ENCODE measurements at regions not wholly inside any gene's neighbourhood (a gene's known extent, or its start where the extent isn't known, plus 50 kb on each side); places are given as distances from the start of the nearest gene placed in this dataset.
A peak's percentile ranks its signal among the peaks of the same experiment; 100 is the strongest.

- peak; percentile 47 for DNase-seq (ENCODE audit: low read depth, low spot score)
These were observed 229.9 kb upstream of the HDAC4 start for GRCh38 chr2:239630618-239631286.

DNA sequence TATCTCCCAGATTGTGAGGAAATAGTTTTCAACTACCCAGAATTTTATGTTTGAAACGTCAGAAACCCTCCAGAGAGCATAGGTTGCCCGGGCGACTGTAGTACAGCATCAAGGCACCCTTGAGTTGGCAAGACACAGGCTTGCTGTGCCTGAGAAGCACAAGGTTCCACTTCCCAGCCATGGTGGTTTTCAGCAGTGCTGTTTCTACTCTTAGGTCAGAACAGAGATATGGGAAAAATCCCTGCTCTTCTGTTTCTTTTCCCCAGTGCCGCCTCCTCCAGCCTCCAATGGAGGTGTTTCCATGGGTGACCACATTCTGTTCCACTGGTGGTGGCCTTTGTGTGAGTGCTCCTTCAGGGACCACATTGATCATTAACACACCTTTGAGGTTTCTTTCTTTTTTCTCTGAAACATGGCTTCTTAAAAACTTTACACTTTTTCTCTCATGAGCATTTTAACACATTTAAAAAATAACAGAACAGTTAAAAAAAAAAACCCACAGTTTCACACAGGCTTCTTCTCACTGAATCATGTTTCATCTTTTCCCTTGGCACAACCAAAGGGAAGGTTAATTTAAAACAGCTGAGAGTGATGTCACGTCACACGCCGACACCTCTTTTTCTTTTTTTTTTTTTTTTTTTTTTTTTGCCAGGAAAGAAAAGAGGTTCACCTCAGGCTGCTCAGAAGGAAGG lies 229.3 kb upstream of the HDAC4 start:
- no peak for DNase-seq (ENCODE audit: low read depth, low spot score)

DNA sequence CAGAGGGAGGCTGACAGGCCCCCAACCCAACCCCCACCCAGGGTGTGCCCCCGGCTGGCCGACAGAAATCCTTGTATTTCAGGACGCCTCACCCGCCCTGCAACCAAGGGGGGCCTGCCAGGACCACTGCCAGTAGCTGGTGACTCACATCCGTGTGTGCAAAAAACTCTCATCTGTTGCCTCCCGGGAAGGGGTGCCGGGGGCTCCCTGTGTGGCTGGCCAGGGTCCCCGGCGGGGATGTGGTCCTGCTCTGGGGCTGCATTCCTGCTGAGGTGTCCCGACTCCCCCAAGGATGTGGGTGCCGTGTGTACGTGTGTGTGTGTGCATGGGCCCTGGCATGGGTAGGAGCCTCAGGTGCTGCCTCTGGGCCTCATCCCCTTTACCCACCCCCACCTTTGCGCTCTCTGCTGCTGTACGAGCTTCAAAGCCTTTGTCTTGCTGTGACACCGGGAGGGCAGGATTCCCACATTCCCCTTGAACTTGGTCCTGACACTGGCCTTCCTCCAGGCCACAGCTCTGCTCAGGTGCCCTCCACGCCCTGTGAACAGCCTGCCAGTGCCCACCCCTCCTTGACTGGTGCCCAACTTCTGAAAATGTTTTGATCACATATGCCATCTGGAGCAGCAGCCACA lies 226.3 kb upstream of the HDAC4 start:
- peak; percentile 14 for DNase-seq (ENCODE audit: low read depth, low spot score)

DNA sequence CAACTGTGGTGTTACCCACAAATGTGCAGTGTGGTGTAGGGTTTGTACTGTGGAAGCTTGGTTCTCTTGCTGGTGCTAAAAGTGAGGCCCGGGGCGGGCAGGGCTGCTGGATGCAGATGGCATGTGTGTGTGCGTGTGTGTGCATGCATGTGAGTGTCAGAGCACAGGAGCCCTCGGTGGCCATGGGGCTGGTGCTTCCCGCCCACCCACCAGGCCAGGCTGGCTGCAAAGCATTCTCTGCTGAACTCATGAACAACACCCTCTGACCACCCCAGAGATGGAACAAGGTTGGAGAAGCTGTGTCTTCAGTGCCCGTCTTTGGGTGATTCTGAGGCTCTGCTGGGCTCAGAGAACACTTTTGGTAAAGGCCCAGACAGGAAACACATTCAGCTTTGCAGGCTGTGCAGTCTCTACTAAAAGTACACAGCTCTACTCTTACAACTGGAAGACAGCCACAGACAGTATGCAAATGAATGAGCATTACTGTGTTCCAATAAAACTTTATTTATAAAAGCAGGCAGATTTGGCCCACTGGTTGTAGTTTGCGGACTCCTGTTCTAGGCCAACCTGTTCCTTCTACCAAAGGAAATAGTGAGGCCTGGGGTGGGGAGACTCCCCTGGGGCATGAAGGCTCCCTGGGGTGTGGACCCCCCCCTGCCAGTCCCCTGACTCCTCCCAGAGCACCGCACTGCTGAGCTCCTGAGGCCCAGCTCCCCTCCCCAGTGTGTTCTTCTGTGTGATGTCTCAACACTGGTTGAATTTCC lies 225.3 kb upstream of the HDAC4 start:
- no peak for DNase-seq (ENCODE audit: low read depth, low spot score)

DNA sequence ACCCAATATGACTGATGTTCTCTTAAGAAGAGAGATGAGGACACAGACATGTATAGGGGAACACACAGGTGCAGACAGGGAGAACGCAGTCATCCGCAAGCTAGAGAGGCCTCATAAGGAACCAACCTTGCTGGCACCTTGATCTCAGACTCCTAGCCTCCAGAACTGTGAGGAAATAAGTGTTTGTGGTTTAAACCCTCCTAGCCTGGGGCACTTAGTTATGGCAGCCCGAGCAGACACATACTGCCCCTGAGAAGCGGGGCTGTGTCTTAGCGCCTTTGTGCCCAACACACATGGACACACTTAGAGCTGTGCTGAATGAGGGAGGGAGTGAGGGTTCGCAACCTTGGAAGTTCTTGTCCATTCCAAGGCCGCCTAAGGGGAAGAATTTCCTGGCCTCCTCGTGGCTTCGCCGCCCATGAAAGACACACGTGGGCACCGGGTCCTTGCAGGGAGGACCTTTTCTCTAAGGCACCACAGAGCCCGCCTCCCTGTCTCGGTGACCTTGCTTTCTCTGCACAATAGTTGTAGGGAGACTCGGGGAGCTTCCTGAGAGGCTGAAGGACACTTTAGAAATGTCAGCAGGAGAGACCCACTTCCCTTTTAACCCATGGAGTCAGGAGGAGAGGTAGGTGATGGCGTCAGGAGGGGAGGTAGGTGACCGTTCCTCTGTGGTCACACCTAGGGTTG lies 224.5 kb upstream of the HDAC4 start:
- no peak for DNase-seq (ENCODE audit: low read depth, low spot score)

- DNase-seq (ENCODE audit: low read depth, low spot score): no peak
These were observed 220.8 kb upstream of the HDAC4 start for GRCh38 chr2:239621611-239622010.

DNA sequence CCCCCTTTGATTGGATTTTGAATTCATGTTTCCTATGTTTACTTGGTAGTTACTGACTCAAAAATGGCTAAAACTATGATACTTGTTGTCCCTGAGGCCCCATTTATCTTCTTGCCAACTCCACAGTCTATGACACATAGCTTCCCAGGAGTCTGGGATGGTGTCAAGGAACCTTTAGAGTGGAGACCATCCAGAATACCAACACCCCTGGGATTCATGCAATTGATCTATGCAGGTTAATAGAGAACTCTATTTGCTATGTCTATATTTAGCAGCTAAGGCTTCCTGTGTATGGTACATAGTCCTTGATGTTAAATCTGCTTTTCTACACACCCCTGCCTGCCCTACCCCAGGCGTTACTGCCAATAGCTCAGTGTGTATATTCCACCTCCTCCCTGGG lies 218.5 kb upstream of the HDAC4 start:
- DNase-seq (ENCODE audit: low read depth, low spot score): no peak

DNA sequence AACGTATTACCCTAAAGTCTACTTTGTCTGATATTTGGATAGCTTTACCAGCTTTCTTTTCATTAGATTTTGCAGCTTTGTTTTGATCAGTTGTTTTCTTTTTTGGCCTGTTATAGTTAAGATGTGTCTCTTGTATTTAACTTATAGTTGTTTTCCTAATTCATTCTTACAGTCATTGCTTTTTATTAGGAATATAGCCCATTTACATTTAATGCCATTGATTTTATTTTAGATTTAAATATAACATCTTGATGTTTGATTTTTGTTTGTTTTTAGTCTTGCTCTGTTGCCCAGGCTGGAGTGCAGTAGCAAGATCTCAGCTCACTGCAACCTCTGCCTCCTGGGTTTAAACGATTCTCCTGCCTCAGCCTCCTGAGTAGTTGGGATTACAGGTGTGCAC lies 215.9 kb upstream of the HDAC4 start:
- DNase-seq (ENCODE audit: low read depth, low spot score): no peak

DNA sequence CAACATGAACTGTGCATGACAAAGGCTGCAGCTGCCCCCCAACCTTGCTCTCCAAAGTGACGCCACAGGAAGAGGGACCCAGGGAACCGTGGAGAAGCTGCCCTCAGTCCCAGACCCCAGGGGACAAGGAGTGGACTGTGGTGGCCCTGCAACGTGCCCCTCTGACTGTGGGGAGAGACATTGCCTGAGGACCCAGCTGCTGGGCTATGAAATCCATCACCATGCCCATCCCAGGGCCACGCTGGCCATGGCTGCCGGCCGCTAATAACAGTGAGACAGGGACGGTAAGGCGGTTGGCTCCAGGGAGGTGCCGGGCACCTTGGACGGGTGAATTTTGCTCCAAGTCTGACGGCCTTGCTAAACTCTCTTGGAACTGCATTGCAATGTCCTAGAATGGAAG lies 211.3 kb upstream of the HDAC4 start:
- no peak for DNase-seq (ENCODE audit: low read depth, low spot score)

DNA sequence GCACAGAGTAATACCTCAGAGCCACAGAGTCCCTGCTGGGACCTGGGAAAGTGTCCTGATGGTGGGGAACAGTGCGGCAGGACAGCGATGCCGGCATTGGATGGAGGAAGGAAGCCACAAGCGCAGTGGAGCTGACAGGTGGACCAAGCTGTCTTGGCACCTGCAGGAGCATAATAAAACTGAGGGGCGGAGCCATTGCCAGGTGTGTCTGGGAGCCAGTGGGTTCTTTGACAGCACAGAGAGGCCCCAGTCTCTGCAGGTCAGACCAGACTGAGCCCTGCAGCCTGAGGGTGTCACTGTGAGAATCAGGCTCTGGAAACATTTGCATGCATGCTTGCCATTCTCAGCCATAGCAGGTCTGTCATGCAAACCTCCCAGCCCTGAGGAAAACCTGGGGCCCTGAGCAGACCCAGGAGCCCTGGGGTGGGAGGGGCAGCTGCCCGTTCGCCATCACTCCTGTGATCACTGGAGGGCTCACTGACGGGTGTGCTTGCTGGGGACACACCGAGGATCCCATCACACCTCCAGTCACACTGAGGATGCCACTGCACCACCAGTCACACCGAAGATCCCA lies 210.5 kb upstream of the HDAC4 start:
- peak; percentile 64 for DNase-seq (ENCODE audit: low read depth, low spot score)

GRCh38 chr2:239610457-239611221 lies 209.8 kb upstream of the HDAC4 start:
- no peak for DNase-seq (ENCODE audit: low read depth, low spot score)

- no peak for DNase-seq (ENCODE audit: low read depth, low spot score)
These were observed 208.9 kb upstream of the HDAC4 start for GRCh38 chr2:239609607-239610310.

GRCh38 chr2:239609162-239609561 lies 208.3 kb upstream of the HDAC4 start:
- DNase-seq (ENCODE audit: low read depth, low spot score): no peak

DNA sequence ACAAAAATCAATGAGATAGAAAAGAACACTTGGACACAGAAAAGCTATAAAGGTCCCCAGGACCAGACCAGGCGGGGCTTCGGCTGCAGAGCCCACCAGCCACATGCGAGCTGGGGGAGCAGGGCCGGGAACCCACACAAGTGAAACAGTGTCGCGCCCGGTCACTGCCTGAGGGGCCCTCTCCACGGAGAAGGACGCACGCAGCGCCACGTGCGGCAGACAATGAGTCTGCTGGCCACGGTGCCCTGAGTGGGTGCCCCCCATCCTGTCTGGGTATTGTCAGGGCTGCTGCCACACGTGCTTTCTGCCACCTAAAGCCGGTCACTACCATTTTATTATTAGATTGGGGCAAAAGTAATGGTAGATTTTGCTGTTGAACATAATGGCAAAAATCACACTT lies 207.9 kb upstream of the HDAC4 start:
- no peak for DNase-seq (ENCODE audit: low read depth, low spot score)

DNA sequence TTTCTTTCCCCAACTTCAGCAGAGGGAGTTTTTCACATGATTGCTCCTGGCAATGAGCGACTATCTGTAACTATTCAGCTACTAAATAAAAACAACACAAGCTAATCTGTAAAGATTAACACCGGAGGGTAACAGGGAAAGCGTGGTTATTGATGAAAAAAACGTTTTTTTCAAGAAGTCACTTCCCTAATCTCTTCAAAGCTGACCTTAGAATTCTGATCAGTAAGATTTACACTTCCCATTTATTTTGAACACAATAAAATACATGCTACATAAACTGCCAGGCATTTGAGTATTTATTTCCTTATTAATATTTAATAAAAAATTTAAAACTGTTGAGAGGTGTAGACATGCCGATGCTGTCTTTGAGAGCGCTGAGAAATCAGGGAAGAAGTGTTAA lies 207.4 kb upstream of the HDAC4 start:
- no peak for DNase-seq (ENCODE audit: low read depth, low spot score)

GRCh38 chr2:239607517-239608191 lies 206.8 kb upstream of the HDAC4 start:
- DNase-seq (ENCODE audit: low read depth, low spot score): no peak

- no peak for DNase-seq (ENCODE audit: low read depth, low spot score)
These were observed 206.1 kb upstream of the HDAC4 start for GRCh38 chr2:239606741-239607516.

DNA sequence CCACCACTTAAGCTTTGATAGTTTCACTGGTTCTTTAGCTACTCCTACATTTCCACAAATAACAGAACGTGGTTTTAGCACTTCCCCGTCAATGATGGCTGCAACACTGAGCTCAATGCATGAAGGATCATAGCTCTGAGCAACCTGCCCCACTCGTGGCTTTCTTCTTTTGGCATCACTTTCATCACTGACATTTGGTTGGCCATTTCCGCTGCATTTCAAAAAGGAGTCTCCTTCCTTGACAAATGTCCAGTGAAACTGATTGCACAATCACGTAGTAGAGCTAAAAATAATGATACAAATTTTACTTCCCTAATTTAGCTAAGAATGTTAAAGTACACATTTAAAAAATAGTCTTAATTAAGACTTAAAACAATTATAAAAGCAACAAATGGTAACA lies 205.2 kb upstream of the HDAC4 start:
- DNase-seq (ENCODE audit: low read depth, low spot score): no peak

DNA sequence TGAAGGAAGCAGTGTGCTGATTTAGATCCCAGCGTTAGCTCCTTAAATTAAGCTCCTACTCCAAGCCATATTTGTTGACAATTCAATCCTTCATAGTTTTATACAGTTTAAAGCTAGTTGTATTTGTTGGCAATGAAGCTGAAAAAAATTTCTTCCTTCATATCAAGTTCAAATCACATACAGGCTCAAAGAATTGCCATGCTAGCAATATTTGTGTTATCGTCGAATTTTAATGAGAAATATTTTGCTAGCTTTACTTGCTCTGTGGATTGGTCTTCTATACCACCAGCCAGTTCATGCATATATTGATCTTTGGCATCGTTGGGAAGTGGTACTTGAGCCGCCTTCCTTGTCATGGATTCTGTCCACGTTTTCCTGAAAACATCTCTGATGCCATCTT lies 204.6 kb upstream of the HDAC4 start:
- no peak for DNase-seq (ENCODE audit: low read depth, low spot score)

All from ELF-1 (cell line).